Lung (tissue), 11 donors: ENCODE measurements at regions not wholly inside any gene's neighbourhood (a gene's known extent, or its start where the extent isn't known, plus 50 kb on each side); places are given as distances from the start of the nearest gene placed in this dataset.

Source experiments
- ATAC-seq: fragments of 200-7000 bp; cut with Tn5 transposase; one replicate; pipeline ENCODE4 v1.9.1; 2020; ENCODE audit warnings: moderate number of reproducible peaks; ENCODE audit not compliant: insufficient read depth, low FRiP score
- DNase-seq, 3 donors: peaks; one replicate each; pipeline ENCODE4 v3.0.0-alpha.2; 2013 to 2017
- H3K27ac ChIP-seq, 2 donors: one replicate each; pipeline ENCODE4 v1.5.1; 2013; ENCODE audit warnings: mild to moderate bottlenecking in 2 of 2, moderate library complexity in 2 of 2, control low read depth in 1 of 2, inconsistent platforms in 1 of 2, low read depth in 1 of 2, low read length in 1 of 2
- H3K27me3 ChIP-seq, 3 donors: one replicate each; pipeline ENCODE4 v1.5.1; 2013; ENCODE audit warnings: low read length in 2 of 3; ENCODE audit not compliant: control insufficient read depth in 3 of 3, insufficient read depth in 3 of 3
- H3K36me3 ChIP-seq, 4 donors: one replicate each; pipeline ENCODE4 v1.5.1; 2013; ENCODE audit warnings: low read length in 4 of 4, mild to moderate bottlenecking in 1 of 4, moderate library complexity in 1 of 4; ENCODE audit not compliant: control insufficient read depth in 4 of 4, insufficient read depth in 4 of 4
- H3K4me1 ChIP-seq, 5 donors: one replicate each; pipeline ENCODE4 v1.5.1; 2013; ENCODE audit warnings: low read length in 5 of 5, mild to moderate bottlenecking in 2 of 5, moderate library complexity in 1 of 5; ENCODE audit not compliant: control insufficient read depth in 5 of 5, insufficient read depth in 5 of 5
- H3K4me3 ChIP-seq: one replicate; pipeline ENCODE4 v1.5.1; 2013; ENCODE audit warnings: mild to moderate bottlenecking, control low read depth, moderate library complexity
- H3K9ac ChIP-seq, 2 donors: one replicate each; pipeline ENCODE4 v1.5.1; 2013; ENCODE audit warnings: low read length in 2 of 2, control low read depth in 1 of 2; ENCODE audit not compliant: insufficient read depth in 1 of 2
- H3K9me3 ChIP-seq, 4 donors: one replicate each; pipeline ENCODE4 v1.5.1; 2013; ENCODE audit warnings: low read length in 3 of 4, mild to moderate bottlenecking in 1 of 4, moderate library complexity in 1 of 4; ENCODE audit not compliant: control insufficient read depth in 4 of 4, insufficient read depth in 3 of 4
- WGBS, 2 donors: extraction: QIAGEN DNeasy Blood & Tissue Kit; methylation state at CpG; one replicate each; pipeline ENCODE4 v1.1.7; 2013; 5-methylcytosine and 5-hydroxymethylcytosine counted together
- TF ChIP-seq, protein P1 (sequence below): IDR thresholded peaks from 2 replicates; pipeline ENCODE4 v1.5.1; 2012; ENCODE audit warnings: mild to moderate bottlenecking; ENCODE audit errors: control extremely low read depth, extremely low read depth
- donor health status: control.
- donor health status: control.
- donor health status: Bipolar disorder and iron deficiency.
- donor health status: healthy.
- donor health status: DM: yes; HTN: yes; CAD: no.

DNA sequence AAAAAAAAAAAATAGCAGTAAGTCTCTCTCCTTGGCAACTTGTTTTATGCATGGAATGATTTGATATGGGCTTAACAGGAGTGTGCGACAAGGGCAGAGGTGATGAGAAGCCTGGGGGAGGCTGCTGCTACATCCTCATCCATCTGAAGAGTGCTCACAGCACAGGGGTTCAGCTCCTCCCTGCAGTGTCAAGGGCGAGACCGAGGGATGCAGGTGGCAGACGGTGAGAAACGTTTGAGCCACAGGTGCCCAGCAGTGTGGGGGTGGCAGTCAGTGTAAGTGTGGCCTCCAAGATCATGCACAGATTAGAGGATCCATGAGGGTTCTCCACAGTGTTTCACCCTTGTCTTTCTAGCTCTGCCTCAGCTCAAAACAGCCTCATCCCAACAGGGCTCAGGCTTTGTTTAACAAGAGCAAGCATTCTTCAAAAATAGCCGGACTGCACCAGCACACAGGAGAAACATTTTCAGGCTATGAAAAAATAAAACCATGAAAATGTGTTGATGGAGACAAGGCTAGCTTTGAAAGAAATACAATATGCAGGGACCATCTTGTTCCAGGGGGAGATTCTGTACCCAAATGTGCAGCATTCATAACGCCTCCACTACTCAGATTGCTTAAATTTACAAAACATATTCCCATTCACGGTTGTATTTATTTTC, 324.5 kb upstream of the MYT1L start:
- ATAC-seq (no peak), DNase-seq (no peak)
- Histone ChIP-seq H3K4me1 (peaks cover 0 to 15% (median 8%) of the 10 kb centered on the region in 5 donors), H3K27ac (no peak overlapping the region), H3K4me3 (no peak overlapping the region), H3K27me3 (peaks cover 0 to 5% (median 0%) of the 10 kb centered on the region in 3 donors), H3K36me3 (no peaks in the 10 kb centered on the region), H3K9me3 (peaks cover 0 to 2% (median 0%) of the 10 kb centered on the region in 4 donors), H3K9ac (no peak overlapping the region)
- WGBS, 2 donors: 67 to 71% methylated on average over 8 of the region's 8 CpGs
- TF ChIP-seq, protein P1, sequence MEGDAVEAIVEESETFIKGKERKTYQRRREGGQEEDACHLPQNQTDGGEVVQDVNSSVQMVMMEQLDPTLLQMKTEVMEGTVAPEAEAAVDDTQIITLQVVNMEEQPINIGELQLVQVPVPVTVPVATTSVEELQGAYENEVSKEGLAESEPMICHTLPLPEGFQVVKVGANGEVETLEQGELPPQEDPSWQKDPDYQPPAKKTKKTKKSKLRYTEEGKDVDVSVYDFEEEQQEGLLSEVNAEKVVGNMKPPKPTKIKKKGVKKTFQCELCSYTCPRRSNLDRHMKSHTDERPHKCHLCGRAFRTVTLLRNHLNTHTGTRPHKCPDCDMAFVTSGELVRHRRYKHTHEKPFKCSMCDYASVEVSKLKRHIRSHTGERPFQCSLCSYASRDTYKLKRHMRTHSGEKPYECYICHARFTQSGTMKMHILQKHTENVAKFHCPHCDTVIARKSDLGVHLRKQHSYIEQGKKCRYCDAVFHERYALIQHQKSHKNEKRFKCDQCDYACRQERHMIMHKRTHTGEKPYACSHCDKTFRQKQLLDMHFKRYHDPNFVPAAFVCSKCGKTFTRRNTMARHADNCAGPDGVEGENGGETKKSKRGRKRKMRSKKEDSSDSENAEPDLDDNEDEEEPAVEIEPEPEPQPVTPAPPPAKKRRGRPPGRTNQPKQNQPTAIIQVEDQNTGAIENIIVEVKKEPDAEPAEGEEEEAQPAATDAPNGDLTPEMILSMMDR: no peak

DNA sequence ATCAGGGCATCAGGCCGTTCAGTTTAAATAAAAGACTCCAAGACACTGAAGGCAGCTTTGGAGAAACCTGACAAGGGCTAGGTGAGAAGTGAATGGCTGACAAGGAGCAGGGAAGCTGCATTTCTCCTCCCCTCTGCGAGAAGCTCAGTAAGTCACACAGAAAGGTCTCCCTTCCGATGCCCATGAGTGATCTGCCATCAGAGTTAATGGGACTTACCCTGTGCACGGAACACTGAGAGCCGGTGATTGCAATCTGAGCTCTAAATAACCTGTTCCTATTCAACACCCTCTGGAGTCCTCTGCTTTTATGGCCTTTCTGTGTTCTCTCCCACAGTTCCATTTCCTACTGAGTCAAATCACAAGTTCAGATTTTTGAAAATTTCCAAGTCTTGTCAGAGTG, 322.2 kb upstream of the MYT1L start:
- peaks cover 0 to 15% (median 8%) of the 10 kb centered on the region in 5 donors for H3K4me1 ChIP-seq
- no peak overlapping the region for H3K27ac ChIP-seq
- ATAC-seq: no peak
- no peak for DNase-seq
- H3K9me3 ChIP-seq: no peaks in the 10 kb centered on the region
- no peak overlapping the region for H3K4me3 ChIP-seq
- no peaks in the 10 kb centered on the region for H3K36me3 ChIP-seq
- H3K9ac ChIP-seq: no peak overlapping the region
- H3K27me3 ChIP-seq: peaks cover 0 to 5% (median 0%) of the 10 kb centered on the region in 3 donors
- TF ChIP-seq, protein P1: no peak
- 68 to 80% methylated on average over 5 of the region's 5 CpGs for WGBS, 2 donors

DNA sequence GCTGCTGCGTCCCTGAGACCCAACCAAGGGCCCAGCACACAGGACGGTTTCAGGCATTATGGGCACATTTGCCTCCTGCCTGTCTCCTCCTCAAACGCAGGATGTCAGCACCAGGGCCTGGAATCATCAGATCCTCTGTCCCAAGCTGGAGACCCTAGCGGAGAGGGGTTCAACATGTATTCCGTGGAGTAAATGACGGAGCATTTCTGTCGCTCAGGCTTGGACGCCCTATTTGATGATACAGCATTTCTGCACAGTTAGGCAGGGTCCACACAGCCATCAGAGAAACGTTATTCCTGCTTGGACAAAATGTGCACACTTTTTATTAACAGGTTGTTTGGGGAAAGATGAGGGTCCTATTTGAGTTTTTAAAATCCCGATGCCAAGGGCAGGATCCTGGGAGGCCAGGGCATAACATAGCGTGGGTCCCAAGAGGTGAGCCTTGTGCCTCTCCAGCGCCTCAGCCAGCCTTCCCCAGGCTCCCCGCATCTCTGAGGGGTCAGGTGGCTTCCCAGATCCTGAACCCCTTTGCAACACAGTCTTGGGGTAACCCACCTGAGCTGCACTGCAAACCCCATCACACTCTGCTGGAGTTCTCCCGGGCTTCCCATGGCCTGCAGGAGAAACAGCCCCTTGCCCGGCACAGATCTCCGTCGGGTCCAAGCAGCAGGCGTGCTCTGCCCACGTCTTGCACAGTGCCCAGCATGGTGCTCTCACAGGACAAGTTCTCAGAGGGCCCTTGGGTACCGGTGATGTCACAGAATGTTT, 319.7 kb upstream of the MYT1L start:
- DNase-seq (no peak), ATAC-seq (no peak)
- peaks cover 0 to 2% (median 0%) of the 10 kb centered on the region in 4 donors for H3K9me3 ChIP-seq
- H3K27me3 ChIP-seq: peaks cover 0 to 5% (median 0%) of the 10 kb centered on the region in 3 donors
- TF ChIP-seq, protein P1: no peak
- no peak overlapping the region for H3K4me3 ChIP-seq
- no peak overlapping the region for H3K9ac ChIP-seq
- no peaks in the 10 kb centered on the region for H3K36me3 ChIP-seq
- WGBS, 2 donors: 89 to 93% methylated on average over 20 of the region's 20 CpGs
- peaks cover 0 to 8% (median 0%) of the 10 kb centered on the region in 5 donors for H3K4me1 ChIP-seq
- no peak overlapping the region for H3K27ac ChIP-seq
